Upper lobe of right lung (tissue), 1 donor: ENCODE measurements at regions not wholly inside any gene's neighbourhood (a gene's known extent, or its start where the extent isn't known, plus 50 kb on each side); places are given as distances from the start of the nearest gene placed in this dataset.
A peak's percentile ranks its signal among the peaks of the same experiment; 100 is the strongest.

Experiments
- ATAC-seq: fragments of 200-7000 bp; cut with Tn5 transposase; one replicate; pipeline ENCODE4 v1.9.1; 2020; ENCODE audit warnings: mild to moderate bottlenecking, moderate library complexity
- DNase-seq: peaks from one replicate; pipeline ENCODE4 v3.0.0-alpha.2; 2020
- H3K27ac ChIP-seq: fragments of 200-600 bp; one replicate; pipeline ENCODE4 v1.8.0; 2022
- H3K27me3 ChIP-seq: fragments of 200-600 bp; one replicate; pipeline ENCODE4 v1.8.0; 2022; ENCODE audit warnings: mild to moderate bottlenecking
- H3K36me3 ChIP-seq: fragments of 200-600 bp; one replicate; pipeline ENCODE4 v1.8.0; 2022
- H3K4me1 ChIP-seq: fragments of 200-600 bp; one replicate; pipeline ENCODE4 v1.8.0; 2022
- H3K4me3 ChIP-seq: fragments of 200-600 bp; one replicate; pipeline ENCODE4 v1.8.0; 2022; ENCODE audit warnings: mild to moderate bottlenecking
- H3K9me3 ChIP-seq: fragments of 200-600 bp; one replicate; pipeline ENCODE4 v1.8.0; 2022
- CTCF ChIP-seq: fragments of 200-600 bp; IDR thresholded peaks from one replicate; pipeline ENCODE4 v1.8.0; 2022; ENCODE audit warnings: antibody characterized with exemption
- intact Hi-C: fragments of 100-400 bp; cut with DNase I; formaldehyde crosslinking; loops from one replicate; pipeline ENCODE4 v1.11.0; 2022
- donor health status: DM: no; HTN: yes; CAD: no; lungs with severe emphysema.

- ATAC-seq (no peak), DNase-seq (no peak)
- Histone ChIP-seq H3K4me1 (no peaks in the 10 kb centered on the region), H3K9me3 (no peaks in the 10 kb centered on the region), H3K27me3 (no peaks in the 10 kb centered on the region), H3K4me3 (no peak overlapping the region), H3K27ac (no peak overlapping the region), H3K36me3 (no peaks in the 10 kb centered on the region)
- TF ChIP-seq CTCF: no peak
- intact Hi-C loops: no loop called here
Observed at GRCh38 chr16:54843424-54843750, 87.3 kb upstream of the IRX5 start.

- DNase-seq: no peak
- no peak for TF ChIP-seq CTCF
- intact Hi-C loops: no loop called here
Observed at GRCh38 chr16:54842743-54843423, 87.8 kb upstream of the IRX5 start.

GRCh38 chr16:54829691-54830090 lies 101.0 kb upstream of the IRX5 start:
- ATAC-seq (no peak), DNase-seq (no peak)
- H3K36me3 ChIP-seq: no peaks in the 10 kb centered on the region
- no peak overlapping the region for H3K27ac ChIP-seq
- intact Hi-C loops: no loop called here
- H3K27me3 ChIP-seq: no peaks in the 10 kb centered on the region
- TF ChIP-seq CTCF: no peak
- H3K9me3 ChIP-seq: no peaks in the 10 kb centered on the region
- H3K4me1 ChIP-seq: no peaks in the 10 kb centered on the region
- no peak overlapping the region for H3K4me3 ChIP-seq

More at GRCh38 chr16:54842743-54843423, 87.8 kb upstream of the IRX5 start:
- no peak overlapping the region for H3K27ac ChIP-seq
- H3K4me3 ChIP-seq: no peak overlapping the region
- H3K36me3 ChIP-seq: no peaks in the 10 kb centered on the region
- no peaks in the 10 kb centered on the region for H3K9me3 ChIP-seq
- H3K27me3 ChIP-seq: no peaks in the 10 kb centered on the region
- ATAC-seq: no peak
- H3K4me1 ChIP-seq: no peaks in the 10 kb centered on the region

- Histone ChIP-seq H3K27me3 (no peaks in the 10 kb centered on the region), H3K4me3 (no peak overlapping the region), H3K4me1 (no peaks in the 10 kb centered on the region), H3K27ac (no peak overlapping the region), H3K36me3 (no peaks in the 10 kb centered on the region), H3K9me3 (no peaks in the 10 kb centered on the region)
- TF ChIP-seq CTCF: no peak
- DNase-seq (no peak), ATAC-seq (peak; percentile 51)
- intact Hi-C loops: no loop called here
Observed at GRCh38 chr16:54822892-54823291, 107.8 kb upstream of the IRX5 start.

GRCh38 chr16:54822492-54822891 lies 108.2 kb upstream of the IRX5 start:
- intact Hi-C loops: no loop called here
- no peak for DNase-seq
- Histone ChIP-seq H3K27ac (no peak overlapping the region), H3K27me3 (no peaks in the 10 kb centered on the region), H3K36me3 (no peaks in the 10 kb centered on the region), H3K4me3 (no peak overlapping the region), H3K4me1 (no peaks in the 10 kb centered on the region), H3K9me3 (no peaks in the 10 kb centered on the region)
- no peak for TF ChIP-seq CTCF
- ATAC-seq: no peak

- Histone ChIP-seq H3K4me3 (no peak overlapping the region), H3K4me1 (no peaks in the 10 kb centered on the region), H3K27me3 (no peaks in the 10 kb centered on the region), H3K27ac (no peak overlapping the region), H3K9me3 (no peaks in the 10 kb centered on the region), H3K36me3 (no peaks in the 10 kb centered on the region)
- ATAC-seq (no peak), DNase-seq (no peak)
- TF ChIP-seq CTCF: no peak
- intact Hi-C loops: no loop called here
Observed at GRCh38 chr16:54821731-54822130, 108.9 kb upstream of the IRX5 start.
